Vagina (tissue), 2 donors: ENCODE measurements at regions not wholly inside any gene's neighbourhood (a gene's known extent, or its start where the extent isn't known, plus 50 kb on each side); places are given as distances from the start of the nearest gene placed in this dataset.

Experiments
- DNase-seq, 2 donors: peaks; one replicate each; pipeline ENCODE4 v3.0.0-alpha.2; 2017; ENCODE audit errors: extremely low spot score in 2 of 2
- H3K27ac ChIP-seq: fragments of 200-600 bp; sonication (generic); one replicate; pipeline ENCODE4 v1.5.1; 2019
- H3K27me3 ChIP-seq: fragments of 200-600 bp; sonication (generic); one replicate; pipeline ENCODE4 v1.5.1; 2019
- H3K36me3 ChIP-seq, 2 donors: fragments of 200-600 bp; sonication (generic); one replicate each; pipeline ENCODE4 v1.5.1; 2017 to 2019
- H3K4me1 ChIP-seq: fragments of 200-600 bp; sonication (generic); one replicate; pipeline ENCODE4 v1.5.1; 2019
- H3K4me3 ChIP-seq, 2 donors: fragments of 200-600 bp; sonication (generic); 1 replicate in 1 of 2; 2 replicates in 1 of 2; pipeline ENCODE4 v1.5.1; 2016 to 2019
- H3K9me3 ChIP-seq: fragments of 200-600 bp; sonication (generic); one replicate; pipeline ENCODE4 v1.5.1; 2019
- CTCF ChIP-seq, 3 experiments: fragments of 450-650 bp in 2 of 3; fragments of 200-600 bp in 1 of 3; sonication (generic) in 1 of 3; IDR thresholded peaks; one replicate each; pipeline ENCODE4 v1.5.1; 2017 to 2019; ENCODE audit warnings: antibody characterized with exemption in 3 of 3, mild to moderate bottlenecking in 2 of 3, moderate library complexity in 2 of 3
- POLR2A ChIP-seq, 2 donors: fragments of 450-650 bp; IDR thresholded peaks; one replicate each; pipeline ENCODE4 v1.6.1; 2017; ENCODE audit warnings: antibody characterized with exemption in 2 of 2, mild to moderate bottlenecking in 2 of 2, moderate library complexity in 2 of 2
- POLR2AphosphoS5 ChIP-seq, 2 donors: sonication (generic); formaldehyde crosslinking; IDR thresholded peaks; one replicate each; pipeline ENCODE4 v1.9.0; 2017; ENCODE audit warnings: antibody characterized with exemption in 2 of 2, mild to moderate bottlenecking in 2 of 2, low read depth in 1 of 2; ENCODE audit not compliant: insufficient read depth in 1 of 2
- intact Hi-C: fragments of 100-400 bp; cut with DNase I; formaldehyde crosslinking; loops from one replicate; pipeline ENCODE4 v1.15.1; 2023

GRCh38 chr3:94869059-94869547, 806.2 kb downstream of the NSUN3 start:
- no peak overlapping the region for H3K4me3 ChIP-seq

GRCh38 chr3:94873751-94874150, 810.9 kb downstream of the NSUN3 start:
- no peaks in the 10 kb centered on the region for H3K27me3 ChIP-seq
- no peak for DNase-seq
- TF ChIP-seq CTCF (IDR thresholded peaks at IDR 0.05) (no peak), POLR2AphosphoS5 (IDR thresholded peaks at IDR 0.05; ENCODE audit: insufficient read depth in 1 of 2, low read depth in 1 of 2) (no peak), POLR2A (IDR thresholded peaks at IDR 0.05) (no peak)
- no peaks in the 10 kb centered on the region for H3K36me3 ChIP-seq
- no peaks in the 10 kb centered on the region for H3K4me1 ChIP-seq
- intact Hi-C loops: no loop called here
- H3K27ac ChIP-seq: no peak overlapping the region
- H3K4me3 ChIP-seq: no peak overlapping the region
- H3K9me3 ChIP-seq: no peaks in the 10 kb centered on the region

More at GRCh38 chr3:94869059-94869547, 806.2 kb downstream of the NSUN3 start:
- Histone ChIP-seq H3K36me3 (no peaks in the 10 kb centered on the region), H3K9me3 (peaks cover 6% of the 10 kb centered on the region), H3K4me1 (no peaks in the 10 kb centered on the region), H3K27ac (no peak overlapping the region), H3K27me3 (no peaks in the 10 kb centered on the region)
- TF ChIP-seq POLR2A (IDR thresholded peaks at IDR 0.05) (no peak), POLR2AphosphoS5 (IDR thresholded peaks at IDR 0.05; ENCODE audit: insufficient read depth in 1 of 2, low read depth in 1 of 2) (no peak), CTCF (IDR thresholded peaks at IDR 0.05) (no peak)
- intact Hi-C loops: no loop called here
- no peak for DNase-seq

- Histone ChIP-seq H3K4me3 (no peak overlapping the region), H3K27me3 (no peaks in the 10 kb centered on the region), H3K27ac (no peak overlapping the region), H3K36me3 (no peaks in the 10 kb centered on the region), H3K4me1 (no peaks in the 10 kb centered on the region), H3K9me3 (no peaks in the 10 kb centered on the region)
- no peak for DNase-seq
- TF ChIP-seq POLR2AphosphoS5 (IDR thresholded peaks at IDR 0.05; ENCODE audit: insufficient read depth in 1 of 2, low read depth in 1 of 2) (no peak), CTCF (IDR thresholded peaks at IDR 0.05) (no peak), POLR2A (IDR thresholded peaks at IDR 0.05) (no peak)
- intact Hi-C loops: no loop called here
Observed at GRCh38 chr3:94875149-94875548, 812.3 kb downstream of the NSUN3 start.

DNA sequence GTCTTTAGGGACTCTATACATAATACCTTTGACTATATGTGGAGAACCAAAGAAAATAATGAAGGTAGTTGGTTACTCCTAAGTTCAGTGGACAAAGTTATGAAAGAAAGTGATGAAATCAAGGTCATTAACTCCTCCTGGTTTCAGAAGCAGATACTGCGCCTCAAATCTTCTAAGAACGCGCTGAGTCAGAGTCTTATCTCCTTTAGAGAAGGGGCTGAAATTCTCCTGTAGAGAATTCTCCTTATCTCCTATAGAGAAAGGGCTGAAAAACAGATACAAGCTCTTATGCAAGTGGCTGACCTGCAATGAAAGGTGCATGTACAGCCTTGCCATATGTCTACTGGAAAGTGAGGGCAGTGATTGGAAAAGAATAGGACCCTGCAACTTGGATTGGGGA, 824.2 kb downstream of the NSUN3 start:
- no peak for TF ChIP-seq POLR2AphosphoS5 (IDR thresholded peaks at IDR 0.05; ENCODE audit: insufficient read depth in 1 of 2, low read depth in 1 of 2)
- no peak for TF ChIP-seq CTCF (IDR thresholded peaks at IDR 0.05)
- no peak for TF ChIP-seq POLR2A (IDR thresholded peaks at IDR 0.05)
- no peak for DNase-seq
- no peaks in the 10 kb centered on the region for H3K36me3 ChIP-seq
- intact Hi-C loops: no loop called here
- H3K27me3 ChIP-seq: no peaks in the 10 kb centered on the region
- H3K4me1 ChIP-seq: no peaks in the 10 kb centered on the region
- no peak overlapping the region for H3K4me3 ChIP-seq
- no peaks in the 10 kb centered on the region for H3K9me3 ChIP-seq
- H3K27ac ChIP-seq: no peak overlapping the region

DNA sequence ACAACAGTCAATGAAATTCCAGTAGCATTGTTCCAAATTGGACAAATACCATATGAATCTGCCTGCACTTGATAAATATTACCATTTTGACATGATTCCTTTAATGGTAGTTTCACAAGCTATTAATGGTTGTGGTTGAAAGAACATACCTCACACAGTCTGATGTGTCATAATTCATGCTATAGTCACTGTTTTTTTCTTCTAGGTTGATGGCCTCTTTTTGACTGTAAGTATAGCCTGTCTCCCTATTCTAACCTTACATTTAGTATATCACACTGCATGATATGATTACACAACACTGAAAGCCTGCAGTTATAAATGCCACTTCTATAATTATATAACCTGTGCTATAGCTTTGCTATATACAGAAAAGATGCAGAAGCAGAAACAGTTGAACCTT, 834.1 kb downstream of the NSUN3 start:
- TF ChIP-seq CTCF (IDR thresholded peaks at IDR 0.05) (no peak), POLR2A (IDR thresholded peaks at IDR 0.05) (no peak), POLR2AphosphoS5 (IDR thresholded peaks at IDR 0.05; ENCODE audit: insufficient read depth in 1 of 2, low read depth in 1 of 2) (no peak)
- Histone ChIP-seq H3K27me3 (no peaks in the 10 kb centered on the region), H3K4me1 (no peaks in the 10 kb centered on the region), H3K4me3 (no peak overlapping the region), H3K9me3 (no peaks in the 10 kb centered on the region), H3K36me3 (no peaks in the 10 kb centered on the region), H3K27ac (no peak overlapping the region)
- DNase-seq: no peak
- intact Hi-C loops: no loop called here
